ENCODE measurements at regions not wholly inside any gene's neighbourhood (a gene's known extent, or its start where the extent isn't known, plus 50 kb on each side); places are given as distances from the start of the nearest gene placed in this dataset.
A peak's percentile ranks its signal among the peaks of the same experiment; 100 is the strongest.

GRCh38 chr6:157756708-157757429 is 66.2 kb upstream of the SNX9 start:
- peak; percentile 90 for DNase-seq (ENCODE audit: low read depth)

GRCh38 chr6:157757430-157758403 is 65.3 kb upstream of the SNX9 start:
- DNase-seq (ENCODE audit: low read depth): no peak

- DNase-seq (ENCODE audit: low read depth): no peak
Observed at GRCh38 chr6:157758516-157759023, 64.5 kb upstream of the SNX9 start.

GRCh38 chr6:157759028-157759427 is 64.0 kb upstream of the SNX9 start:
- DNase-seq (ENCODE audit: low read depth): peak; percentile 40

- no peak for DNase-seq (ENCODE audit: low read depth)
Observed at GRCh38 chr6:157760137-157760536, 62.9 kb upstream of the SNX9 start.

- DNase-seq (ENCODE audit: low read depth): peak; percentile 89
Observed at GRCh38 chr6:157760589-157761330, 62.3 kb upstream of the SNX9 start.

- DNase-seq (ENCODE audit: low read depth): peak; percentile 90
Observed at GRCh38 chr6:157761331-157761921, 61.6 kb upstream of the SNX9 start.

- no peak for DNase-seq (ENCODE audit: low read depth)
Observed at GRCh38 chr6:157761926-157762325, 61.1 kb upstream of the SNX9 start.

GRCh38 chr6:157762636-157763035 is 60.4 kb upstream of the SNX9 start:
- no peak for DNase-seq (ENCODE audit: low read depth)

- DNase-seq (ENCODE audit: low read depth): peak; percentile 95
Observed at GRCh38 chr6:157763129-157763903, 59.7 kb upstream of the SNX9 start.

GRCh38 chr6:157763904-157764177 is 59.2 kb upstream of the SNX9 start:
- DNase-seq (ENCODE audit: low read depth): no peak

GRCh38 chr6:157764178-157765068 is 58.6 kb upstream of the SNX9 start:
- peak; percentile 99 for DNase-seq (ENCODE audit: low read depth)

- no peak for DNase-seq (ENCODE audit: low read depth)
Observed at GRCh38 chr6:157766901-157767774, 55.9 kb upstream of the SNX9 start.

GRCh38 chr6:157767775-157768156 is 55.3 kb upstream of the SNX9 start:
- DNase-seq (ENCODE audit: low read depth): no peak

GRCh38 chr6:157768304-157768703 is 54.7 kb upstream of the SNX9 start:
- DNase-seq (ENCODE audit: low read depth): no peak

GRCh38 chr6:157768863-157769551 is 54.0 kb upstream of the SNX9 start:
- no peak for DNase-seq (ENCODE audit: low read depth)

- DNase-seq (ENCODE audit: low read depth): no peak
Observed at GRCh38 chr6:157769776-157770426, 53.1 kb upstream of the SNX9 start.

- peak; percentile 24 for DNase-seq (ENCODE audit: low read depth)
Observed at GRCh38 chr6:157770946-157771345, 52.1 kb upstream of the SNX9 start.
